Activated B cell treated with CpG ODN at 0.5 μM for 24 hours (primary cell): ENCODE measurements at regions not wholly inside any gene's neighbourhood (a gene's known extent, or its start where the extent isn't known, plus 50 kb on each side); places are given as distances from the start of the nearest gene placed in this dataset.

Source experiments
- ATAC-seq: fragments of 200-7000 bp; cut with Tn5 transposase; one replicate; pipeline ENCODE4 v1.10.0; 2021; ENCODE audit warnings: low read depth, mild to moderate bottlenecking, moderate library complexity
- CTCF ChIA-PET: fragments of 350-600 bp; sonication (Branson Sonifier 250); formaldehyde crosslinking; loops from one replicate; lab custom pipeline; 2021; ENCODE audit warnings: antibody characterized with exemption; lab: Charles Lee
- POLR2A ChIA-PET: fragments of 350-600 bp; sonication (Branson Sonifier 250); formaldehyde crosslinking; loops from one replicate; lab custom pipeline; 2021; ENCODE audit warnings: antibody characterized with exemption; lab: Charles Lee
- DNase-seq: peaks from one replicate; pipeline ENCODE4 v3.0.0; 2022
- H3K27ac Mint-ChIP-seq: one replicate; pipeline ENCODE4 v1.8.0; 2020; ENCODE audit warnings: mixed read lengths
- H3K27me3 Mint-ChIP-seq: one replicate; pipeline ENCODE4 v1.8.0; 2021; ENCODE audit warnings: mixed read lengths
- H3K36me3 Mint-ChIP-seq: one replicate; pipeline ENCODE4 v1.8.0; 2021; ENCODE audit warnings: low read depth, mixed read lengths
- H3K4me1 Mint-ChIP-seq: one replicate; pipeline ENCODE4 v1.8.0; 2021; ENCODE audit warnings: mixed read lengths
- H3K4me3 Mint-ChIP-seq: one replicate; pipeline ENCODE4 v1.8.0; 2020; ENCODE audit warnings: mild to moderate bottlenecking, mixed read lengths
- H3K9me3 Mint-ChIP-seq: one replicate; pipeline ENCODE4 v1.8.0; 2020; ENCODE audit warnings: mixed read lengths
- CTCF ChIP-seq: fragments of 200-600 bp; IDR thresholded peaks from one replicate; pipeline ENCODE4 v1.8.0; 2022; ENCODE audit warnings: antibody characterized with exemption, mild to moderate bottlenecking
- intact Hi-C: fragments of 100-400 bp; cut with micrococcal nuclease; formaldehyde crosslinking; loops from one replicate; pipeline ENCODE4 v1.15.1; 2024

GRCh38 chr9:31355159-31355882, 1029.1 kb upstream of the ACO1 start:
- Mint-ChIP-seq H3K4me1 (no peaks in the 10 kb centered on the region), H3K36me3 (no peaks in the 10 kb centered on the region), H3K4me3 (no peak overlapping the region), H3K27ac (no peak overlapping the region), H3K9me3 (no peaks in the 10 kb centered on the region), H3K27me3 (no peaks in the 10 kb centered on the region)
- ChIA-PET POLR2A (no interaction called here), CTCF (no interaction called here)
- ATAC-seq (no peak), DNase-seq (no peak)
- TF ChIP-seq CTCF, result no peak
- intact Hi-C loops, result no loop called here

GRCh38 chr9:31355965-31356364, 1028.5 kb upstream of the ACO1 start:
- intact Hi-C loops, result no loop called here

GRCh38 chr9:31359071-31359470, 1025.4 kb upstream of the ACO1 start:
- intact Hi-C loops, result no loop called here
- H3K27me3 Mint-ChIP-seq, result no peaks in the 10 kb centered on the region
- no peak overlapping the region for H3K4me3 Mint-ChIP-seq
- H3K9me3 Mint-ChIP-seq, result no peaks in the 10 kb centered on the region
- DNase-seq (no peak), ATAC-seq (no peak)
- POLR2A ChIA-PET, result no interaction called here
- no peaks in the 10 kb centered on the region for H3K4me1 Mint-ChIP-seq
- H3K36me3 Mint-ChIP-seq, result no peaks in the 10 kb centered on the region
- H3K27ac Mint-ChIP-seq, result no peak overlapping the region
- no peak for TF ChIP-seq CTCF
- CTCF ChIA-PET, result no interaction called here

More at GRCh38 chr9:31355965-31356364, 1028.5 kb upstream of the ACO1 start:
- POLR2A ChIA-PET, result no interaction called here
- TF ChIP-seq CTCF, result no peak
- Mint-ChIP-seq H3K9me3 (no peaks in the 10 kb centered on the region), H3K27ac (no peak overlapping the region), H3K4me3 (no peak overlapping the region), H3K36me3 (no peaks in the 10 kb centered on the region), H3K27me3 (no peaks in the 10 kb centered on the region), H3K4me1 (no peaks in the 10 kb centered on the region)
- ATAC-seq, result no peak
- CTCF ChIA-PET, result no interaction called here
- no peak for DNase-seq

GRCh38 chr9:31364171-31364570, 1020.3 kb upstream of the ACO1 start:
- Mint-ChIP-seq H3K27me3 (no peaks in the 10 kb centered on the region), H3K4me3 (no peak overlapping the region), H3K36me3 (no peaks in the 10 kb centered on the region), H3K9me3 (no peaks in the 10 kb centered on the region), H3K27ac (no peak overlapping the region), H3K4me1 (no peaks in the 10 kb centered on the region)
- ChIA-PET CTCF (no interaction called here), POLR2A (no interaction called here)
- no peak for TF ChIP-seq CTCF
- ATAC-seq (no peak), DNase-seq (no peak)
- intact Hi-C loops, result no loop called here

GRCh38 chr9:31372799-31373587, 1011.5 kb upstream of the ACO1 start:
- DNase-seq (no peak), ATAC-seq (no peak)
- Mint-ChIP-seq H3K36me3 (no peaks in the 10 kb centered on the region), H3K27ac (no peak overlapping the region), H3K4me3 (no peak overlapping the region), H3K27me3 (no peaks in the 10 kb centered on the region), H3K9me3 (no peaks in the 10 kb centered on the region), H3K4me1 (no peaks in the 10 kb centered on the region)
- POLR2A ChIA-PET, result no interaction called here
- intact Hi-C loops, result no loop called here
- CTCF ChIA-PET, result no interaction called here
- TF ChIP-seq CTCF, result no peak
